HepG2 (cell line): ENCODE measurements at regions not wholly inside any gene's neighbourhood (a gene's known extent, or its start where the extent isn't known, plus 50 kb on each side); places are given as distances from the start of the nearest gene placed in this dataset.

Experiments
- ATAC-seq: fragments of 200-7000 bp; cut with Tn5 transposase; 3 replicates; pipeline ENCODE4 v1.9.1; 2020; ENCODE audit warnings: mild to moderate bottlenecking, moderate library complexity
- BruUV-seq: library from RNA; stranded (reverse); fragments of 400-500 nt; replicated peaks from 2 replicates; lab custom pipeline; 2021; lab: Mats Ljungman, UMichigan
- CTCF ChIA-PET: fragments of 300-600 bp; formaldehyde crosslinking; extraction: SDS; loops from one replicate; lab custom pipeline; 2021; ENCODE audit warnings: low total read pairs, inconsistent platforms, low intra/inter-chr PET ratio; lab: Yijun Ruan, JAX
- POLR2A ChIA-PET: fragments of 350-600 bp; sonication (Branson Sonifier 250); formaldehyde crosslinking; loops from one replicate; lab custom pipeline; 2020; ENCODE audit warnings: antibody characterized with exemption, inconsistent platforms; lab: Yijun Ruan, JAX
- DNase-seq: peaks from one replicate; pipeline ENCODE4 v3.0.0-alpha.2; 2015; ENCODE audit warnings: low spot score
- FAIRE-seq: peaks from 3 replicates; lab custom pipeline; 2011; peaks lifted over from hg19 to GRCh38; lab: Jason Lieb, UNC
- H2AFZ ChIP-seq: one replicate; pipeline ENCODE4 v1.6.1; 2011; ENCODE audit warnings: low read length, inconsistent platforms
- H3K27ac ChIP-seq: fragments of 300-600 bp; 3 replicates; pipeline ENCODE4 v1.8.0; 2011; ENCODE audit warnings: mixed run types, mild to moderate bottlenecking, mixed read lengths, low read length, inconsistent platforms; ENCODE audit not compliant: insufficient read depth; ENCODE audit errors: extremely low read length
- H3K27me3 ChIP-seq, 2 experiments: fragments of 200-600 bp in 1 of 2; 2 replicates in 1 of 2; 3 replicates in 1 of 2; pipeline versions ENCODE4 v1.6.0 to v1.8.0; 2011; ENCODE audit warnings: low read length in 2 of 2, mild to moderate bottlenecking in 2 of 2, moderate library complexity in 2 of 2, inconsistent platforms in 1 of 2; ENCODE audit not compliant: insufficient read depth in 2 of 2, control insufficient read depth in 1 of 2
- H3K36me3 ChIP-seq, 2 experiments: fragments of 200-600 bp in 1 of 2; replicated peaks in 1 of 2; 2 replicates in 1 of 2; 3 replicates in 1 of 2; pipeline versions ENCODE4 v1.5.1 to v1.8.0; 2011; ENCODE audit warnings: low read length in 2 of 2, inconsistent platforms in 1 of 2; ENCODE audit not compliant: insufficient read depth in 2 of 2, control insufficient read depth in 1 of 2
- H3K4me1 ChIP-seq: 2 replicates; pipeline ENCODE4 v1.5.1; 2012; ENCODE audit warnings: low read length, inconsistent platforms; ENCODE audit not compliant: insufficient read depth
- H3K4me2 ChIP-seq: 2 replicates; pipeline ENCODE4 v1.6.0; 2011; ENCODE audit warnings: low read depth, low read length, inconsistent platforms
- H3K4me3 ChIP-seq, 3 experiments: fragments of 200-600 bp in 1 of 3; sonication (generic), shearing (Covaris generic) in 1 of 3; replicated peaks in 1 of 3; 2 replicates each; pipeline ENCODE4 v1.5.1; 2011 to 2016; ENCODE audit warnings: low read length in 3 of 3, inconsistent platforms in 2 of 3, low read depth in 2 of 3, mild to moderate bottlenecking in 2 of 3, control low read depth in 1 of 3, mixed read lengths in 1 of 3; ENCODE audit not compliant: insufficient read depth in 1 of 3
- H3K79me2 ChIP-seq: one replicate; pipeline ENCODE4 v1.6.1; 2011; ENCODE audit warnings: low read length, inconsistent platforms; ENCODE audit not compliant: insufficient read depth
- H3K9ac ChIP-seq: 2 replicates; pipeline ENCODE4 v1.6.0; 2011; ENCODE audit warnings: mild to moderate bottlenecking, low read depth, low read length, inconsistent platforms; ENCODE audit not compliant: insufficient read depth
- H3K9me3 ChIP-seq: 2 replicates; pipeline ENCODE4 v1.5.1; 2012; ENCODE audit warnings: mild to moderate bottlenecking, low read length
- H4K20me1 ChIP-seq: 2 replicates; pipeline ENCODE4 v1.6.0; 2011; ENCODE audit warnings: inconsistent platforms, mild to moderate bottlenecking, low read length, moderate library complexity; ENCODE audit not compliant: insufficient read depth
- ATRX ChIP-seq: sonication (generic); formaldehyde crosslinking; IDR thresholded peaks from 2 replicates; pipeline ENCODE4 v1.4.0; 2020; ENCODE audit warnings: missing genetic modification reagents, borderline replicate concordance
- CBX1 ChIP-seq: IDR thresholded peaks from one replicate; pipeline ENCODE4 v1.6.1; 2016; ENCODE audit warnings: antibody characterized with exemption, low read depth
- CENPT ChIP-seq: sonication (generic); formaldehyde crosslinking; IDR thresholded peaks from 2 replicates; pipeline ENCODE4 v1.8.0; 2022; ENCODE audit warnings: low read depth, mild to moderate bottlenecking, moderate library complexity, missing genetic modification reagents
- HNF1A ChIP-seq, 2 experiments: sonication (generic) in 1 of 2; formaldehyde crosslinking in 1 of 2; IDR thresholded peaks; 2 replicates each; pipeline versions ENCODE4 v1.4.0 to v1.6.1; 2016 to 2020; ENCODE audit warnings: borderline replicate concordance in 1 of 2, low read depth in 1 of 2, mild to moderate bottlenecking in 1 of 2, missing genetic modification reagents in 1 of 2
- HOMEZ ChIP-seq: IDR thresholded peaks from 2 replicates; pipeline ENCODE4 v1.6.1; 2016; ENCODE audit warnings: low read depth
- ISL2 ChIP-seq: sonication (generic); formaldehyde crosslinking; IDR thresholded peaks from 2 replicates; pipeline ENCODE4 v1.5.0; 2020; ENCODE audit warnings: missing genetic modification reagents
- JUNB ChIP-seq: sonication (generic); formaldehyde crosslinking; IDR thresholded peaks from 2 replicates; pipeline ENCODE4 v1.8.0; 2022; ENCODE audit warnings: missing genetic modification reagents, mild to moderate bottlenecking, borderline replicate concordance
- MEIS2 ChIP-seq: sonication (generic); formaldehyde crosslinking; IDR thresholded peaks from 2 replicates; pipeline ENCODE4 v1.9.0; 2021; ENCODE audit warnings: mild to moderate bottlenecking, missing genetic modification reagents
- MTA3 ChIP-seq: sonication (generic); formaldehyde crosslinking; IDR thresholded peaks from 2 replicates; pipeline ENCODE4 v1.4.0; 2020; ENCODE audit warnings: missing genetic modification reagents
- SNAPC5 ChIP-seq: sonication (generic); formaldehyde crosslinking; IDR thresholded peaks from 2 replicates; pipeline ENCODE4 v1.8.1; 2023; ENCODE audit warnings: mild to moderate bottlenecking, missing genetic modification reagents, borderline replicate concordance
- THAP7 ChIP-seq: sonication (generic); formaldehyde crosslinking; IDR thresholded peaks from 2 replicates; pipeline ENCODE4 v1.8.1; 2023; ENCODE audit warnings: mild to moderate bottlenecking, missing genetic modification reagents
- ZMYM4 ChIP-seq: sonication (generic); formaldehyde crosslinking; IDR thresholded peaks from 2 replicates; pipeline ENCODE4 v1.8.1; 2023; ENCODE audit warnings: mild to moderate bottlenecking, missing genetic modification reagents
- ZNF354B ChIP-seq: sonication (generic); formaldehyde crosslinking; IDR thresholded peaks from 2 replicates; pipeline ENCODE4 v1.8.0; 2022; ENCODE audit warnings: mild to moderate bottlenecking, missing genetic modification reagents
- ZNF550 ChIP-seq: sonication (generic); formaldehyde crosslinking; IDR thresholded peaks from 2 replicates; pipeline ENCODE4 v1.4.0; 2020; ENCODE audit warnings: mild to moderate bottlenecking, missing genetic modification reagents, borderline replicate concordance
- ZNF580 ChIP-seq: IDR thresholded peaks from 2 replicates; pipeline ENCODE4 v1.6.1; 2016; ENCODE audit warnings: low read depth, borderline replicate concordance
- ZNF724P ChIP-seq: sonication (generic); formaldehyde crosslinking; IDR thresholded peaks from 2 replicates; pipeline ENCODE4 v1.8.0; 2022; ENCODE audit warnings: missing genetic modification reagents, borderline replicate concordance
- ZNF792 ChIP-seq: IDR thresholded peaks from 2 replicates; pipeline ENCODE4 v1.6.1; 2016
- ZSCAN29 ChIP-seq: sonication (generic); formaldehyde crosslinking; conservative IDR thresholded peaks from 2 replicates; pipeline ENCODE4 v1.4.0; 2020; ENCODE audit warnings: mild to moderate bottlenecking, missing genetic modification reagents
- WGBS: methylation state at CpG from one replicate; pipeline ENCODE4 v1.1.6; 2017; ENCODE audit warnings: low lambda C conversion rate; 5-methylcytosine and 5-hydroxymethylcytosine counted together
- in situ Hi-C: cut with HindIII; loops from 2 replicates; pipeline ENCODE4 v1.10.0; 2017; ENCODE audit warnings: low pct_unique_long_range_greater_than_20kb; ENCODE audit not compliant: extremely low pct_ligation_motif_present
- intact Hi-C: fragments of 100-400 bp; cut with micrococcal nuclease; formaldehyde crosslinking; loops from one replicate; pipeline ENCODE4 v1.10.0; 2022; ENCODE audit not compliant: unreplicated experiment

- TF ChIP-seq HNF1A (IDR thresholded peaks at IDR 0.05; ENCODE audit: low read depth) (no peak), HNF1A (CRISPR knock-in tag; IDR thresholded peaks at IDR 0.05; ENCODE audit: borderline replicate concordance) (no peak), CENPT (CRISPR knock-in tag) (no peak)
- TF ChIP-seq, all 625 proteins: peak for 0
Observed at GRCh38 chr1:103256490-103256889, 148.2 kb upstream of the COL11A1 start (continued).

- H4K20me1 ChIP-seq = no peaks in the 10 kb centered on the region
- ATAC-seq = no peak
- BruUV-seq = no TSS peak
Observed at GRCh38 chr1:103254691-103255090, 146.4 kb upstream of the COL11A1 start.

More at GRCh38 chr1:103254691-103255090, 146.4 kb upstream of the COL11A1 start:
- H3K4me1 ChIP-seq = no peaks in the 10 kb centered on the region
- POLR2A ChIA-PET = no interaction called here
- no peak overlapping the region for H2AFZ ChIP-seq
- no peak overlapping the region for H3K27ac ChIP-seq
- TF ChIP-seq MTA3 (no peak), THAP7 (no peak), SNAPC5 (CRISPR knock-in tag) (no peak), ZNF580 (CRISPR knock-in tag) (no peak), ATRX (no peak), HOMEZ (no peak), ZNF724P (CRISPR knock-in tag) (no peak), ZNF550 (CRISPR knock-in tag) (no peak), ZSCAN29 (CRISPR knock-in tag) (no peak), ISL2 (CRISPR knock-in tag) (no peak), CBX1 (no peak), ZMYM4 (CRISPR knock-in tag) (no peak), MEIS2 (CRISPR knock-in tag) (no peak), JUNB (no peak), ZNF354B (no peak), ZNF792 (CRISPR knock-in tag) (no peak)
- no peak overlapping the region for H3K4me3 ChIP-seq
- H3K36me3 ChIP-seq = no peaks in the 10 kb centered on the region
- WGBS = 2% methylated on average over 3 of the region's 3 CpGs
- H3K4me2 ChIP-seq = no peak overlapping the region
- FAIRE-seq = no peak
- H3K9me3 ChIP-seq = no peaks in the 10 kb centered on the region
- no peaks in the 10 kb centered on the region for H3K27me3 ChIP-seq
- in situ Hi-C loops (no loop called here), intact Hi-C loops (no loop called here)
- DNase-seq = no peak
- H3K79me2 ChIP-seq = no peaks in the 10 kb centered on the region
- H3K9ac ChIP-seq = no peak overlapping the region
- CTCF ChIA-PET = no interaction called here
